GM12878 (cell line): ENCODE measurements at regions not wholly inside any gene's neighbourhood (a gene's known extent, or its start where the extent isn't known, plus 50 kb on each side); places are given as distances from the start of the nearest gene placed in this dataset.

Source experiments
- ATAC-seq: fragments of 200-7000 bp; cut with Tn5 transposase; 3 replicates; pipeline ENCODE4 v1.9.1; 2020; ENCODE audit warnings: mild to moderate bottlenecking, moderate library complexity
- BruUV-seq: library from RNA; stranded (reverse); fragments of 400-500 nt; replicated peaks from 2 replicates; lab custom pipeline; 2021; lab: Mats Ljungman, UMichigan
- CTCF ChIA-PET: fragments of 300-600 bp; sonication (Branson Sonifier 250); formaldehyde crosslinking; extraction: SDS; loops from one replicate; lab custom pipeline; 2021; ENCODE audit warnings: inconsistent platforms; lab: Yijun Ruan, JAX
- POLR2A ChIA-PET: fragments of 350-600 bp; formaldehyde crosslinking; extraction: SDS; loops from one replicate; lab custom pipeline; 2021; ENCODE audit warnings: inconsistent platforms; lab: Charles Lee
- RAD21 ChIA-PET: fragments of 300-600 bp; sonication (Branson Sonifier 250); formaldehyde crosslinking; loops from one replicate; lab custom pipeline; 2023; ENCODE audit warnings: antibody characterized with exemption; ENCODE audit not compliant: unreplicated experiment; lab: Charles Lee
- SMC1A ChIA-PET: fragments of 300-600 bp; sonication (Branson Sonifier 250); formaldehyde crosslinking; loops from one replicate; lab custom pipeline; 2023; ENCODE audit not compliant: unreplicated experiment, uncharacterized antibody; lab: Charles Lee
- DNase-seq: peaks from one replicate; pipeline ENCODE4 v3.0.0-alpha.2; 2011; ENCODE audit warnings: low read depth, low spot score
- FAIRE-seq: peaks from 3 replicates; lab custom pipeline; 2011; peaks lifted over from hg19 to GRCh38; lab: Jason Lieb, UNC
- H2AFZ ChIP-seq: 2 replicates; pipeline ENCODE4 v1.6.0; 2011; ENCODE audit warnings: low read depth, low read length, control low read depth; ENCODE audit not compliant: control insufficient read depth
- H3K27ac ChIP-seq: 2 replicates; pipeline ENCODE4 v1.5.1; 2011; ENCODE audit warnings: control low read depth; ENCODE audit not compliant: control insufficient read depth, insufficient read depth
- H3K27me3 ChIP-seq, 2 experiments: replicated peaks in 1 of 2; 2 replicates each; pipeline versions ENCODE4 v1.6.0 to v1.6.1; 2011; ENCODE audit warnings: low read length in 1 of 2; ENCODE audit not compliant: control insufficient read depth in 2 of 2, insufficient read depth in 2 of 2
- H3K36me3 ChIP-seq, 2 experiments: 2 replicates each; pipeline ENCODE4 v1.5.1; 2011; ENCODE audit warnings: low read length in 1 of 2; ENCODE audit not compliant: control insufficient read depth in 2 of 2, insufficient read depth in 2 of 2
- H3K4me1 ChIP-seq: 2 replicates; pipeline ENCODE4 v1.6.1; 2011; ENCODE audit warnings: mild to moderate bottlenecking, low read length, moderate library complexity, mixed read lengths; ENCODE audit not compliant: control insufficient read depth, insufficient read depth
- H3K4me2 ChIP-seq: 2 replicates; pipeline ENCODE4 v1.6.0; 2011; ENCODE audit warnings: control low read depth; ENCODE audit not compliant: control insufficient read depth, insufficient read depth
- H3K4me3 ChIP-seq: fragments of 200-600 bp; sonication (generic); 2 replicates; pipeline ENCODE4 v1.5.1; 2016
- H3K79me2 ChIP-seq: 2 replicates; pipeline ENCODE4 v1.6.0; 2011; ENCODE audit warnings: low read length; ENCODE audit not compliant: control insufficient read depth, insufficient read depth
- H3K9ac ChIP-seq: 2 replicates; pipeline ENCODE4 v1.8.0; 2011; ENCODE audit warnings: low read length, control low read depth, mixed read lengths; ENCODE audit not compliant: control insufficient read depth, insufficient read depth
- H3K9me3 ChIP-seq: replicated peaks from 3 replicates; pipeline ENCODE4 v1.5.1; 2011; ENCODE audit warnings: mild to moderate bottlenecking, low read length; ENCODE audit not compliant: control insufficient read depth, insufficient read depth
- H4K20me1 ChIP-seq: 2 replicates; pipeline ENCODE4 v1.6.0; 2011; ENCODE audit not compliant: control insufficient read depth, insufficient read depth
- BHLHE40 ChIP-seq, 2 experiments: fragments of 450-650 bp in 1 of 2; IDR thresholded peaks; 2 replicates each; pipeline ENCODE4 v1.6.1; 2011 to 2017; ENCODE audit warnings: low read depth in 2 of 2, borderline replicate concordance in 1 of 2, improper control_type of control experiment in 1 of 2, low read length in 1 of 2, mild to moderate bottlenecking in 1 of 2
- CREB1 ChIP-seq: IDR thresholded peaks from 2 replicates; pipeline ENCODE4 v1.6.1; 2012; ENCODE audit warnings: low read depth, mild to moderate bottlenecking, inconsistent platforms
- FOS ChIP-seq: IDR thresholded peaks from 3 replicates; pipeline ENCODE4 v1.6.1; 2011; ENCODE audit warnings: borderline replicate concordance; ENCODE audit not compliant: insufficient read length; ENCODE audit errors: extremely low read depth
- KLF5 ChIP-seq: fragments of 450-650 bp; IDR thresholded peaks from 2 replicates; pipeline ENCODE4 v1.6.1; 2014; ENCODE audit warnings: mild to moderate bottlenecking; ENCODE audit not compliant: partially characterized antibody
- MEF2B ChIP-seq: fragments of 450-650 bp; IDR thresholded peaks from 2 replicates; pipeline ENCODE4 v1.6.1; 2018; ENCODE audit warnings: mild to moderate bottlenecking, moderate library complexity; ENCODE audit not compliant: partially characterized antibody, poor library complexity, severe bottlenecking
- MXI1 ChIP-seq: fragments of 150-350 bp; IDR thresholded peaks from 2 replicates; pipeline ENCODE4 v1.6.1; 2011; ENCODE audit warnings: low read depth, mild to moderate bottlenecking, inconsistent platforms, low read length, improper control_type of control experiment
- WGBS: methylation state at CpG from one replicate; pipeline ENCODE4 v1.1.6; 2016; ENCODE audit warnings: low lambda C conversion rate; ENCODE audit not compliant: insufficient replicate concordance, insufficient coverage; ENCODE audit errors: missing lambda C conversion rate; 5-methylcytosine and 5-hydroxymethylcytosine counted together
- in situ Hi-C: fragments of 300-500 bp; cut with MboI; formaldehyde crosslinking; loops from 9 replicates; pipeline ENCODE4 v1.14.3; 2018; ENCODE audit warnings: mixed read lengths
- intact Hi-C: fragments of 100-400 bp; cut with micrococcal nuclease; formaldehyde crosslinking; loops from one replicate; pipeline ENCODE4 v1.14.2; 2022; ENCODE audit not compliant: unreplicated experiment
- TF ChIP-seq, protein P1 (sequence below): fragments of 450-650 bp; IDR thresholded peaks from 2 replicates; pipeline ENCODE4 v1.6.1; 2017; ENCODE audit warnings: mild to moderate bottlenecking, low read depth, inconsistent platforms; ENCODE audit not compliant: poor library complexity, severe bottlenecking
- TF ChIP-seq, protein P2 (sequence below): fragments of 450-650 bp; IDR thresholded peaks from 2 replicates; pipeline ENCODE4 v1.6.1; 2018; ENCODE audit warnings: mild to moderate bottlenecking, low read depth, moderate library complexity; ENCODE audit not compliant: partially characterized antibody

DNA sequence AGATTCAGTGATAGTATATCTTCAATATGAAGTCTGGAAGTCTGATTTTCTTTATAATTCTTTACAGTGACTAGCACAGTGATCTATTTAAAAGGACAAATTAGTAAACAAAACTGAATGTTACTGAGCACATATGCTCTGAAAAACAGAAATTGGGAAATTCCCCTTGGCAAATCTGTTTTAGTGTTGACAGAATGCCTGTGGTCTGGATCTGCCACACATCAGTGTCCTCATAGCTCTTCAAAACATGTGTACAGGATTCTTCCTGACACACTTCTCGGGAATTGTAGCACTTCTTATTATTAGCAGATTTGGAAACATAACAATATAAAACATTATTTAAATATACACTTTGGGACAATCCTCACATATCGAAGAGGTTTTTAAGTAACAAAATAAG, 354.3 kb downstream of the COL12A1 start (continued):
- no peak for TF ChIP-seq FOS

DNA sequence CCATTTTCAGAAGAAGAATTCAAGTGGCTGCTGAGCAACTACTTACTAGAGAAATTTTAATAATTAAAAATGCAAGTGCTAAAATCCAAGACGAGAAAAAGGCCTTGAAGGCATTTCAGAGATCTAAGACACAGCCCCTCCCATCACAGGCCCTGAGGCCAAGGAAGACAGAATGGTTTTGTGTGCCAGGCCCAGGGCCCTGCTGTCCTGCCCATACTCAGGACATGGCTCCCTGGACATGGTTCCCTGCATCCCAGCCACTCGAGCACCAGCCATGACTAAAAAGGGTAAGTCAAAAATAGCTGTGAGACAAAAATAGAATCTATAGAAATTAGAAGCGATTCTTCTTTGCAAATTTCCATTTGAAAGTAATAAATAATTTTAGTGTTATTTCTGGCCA, 364.9 kb downstream of the COL12A1 start:
- Histone ChIP-seq H3K9me3 (no peaks in the 10 kb centered on the region), H3K4me3 (no peak overlapping the region), H3K9ac (no peak overlapping the region), H3K36me3 (no peaks in the 10 kb centered on the region), H2AFZ (no peak overlapping the region), H3K79me2 (no peaks in the 10 kb centered on the region), H3K27ac (no peak overlapping the region), H3K4me2 (no peak overlapping the region), H3K4me1 (no peaks in the 10 kb centered on the region), H3K27me3 (no peaks in the 10 kb centered on the region), H4K20me1 (no peaks in the 10 kb centered on the region)
- ATAC-seq = no peak
- no TSS peak for BruUV-seq
- ChIA-PET SMC1A (no interaction called here), POLR2A (no interaction called here), CTCF (interaction anchor here (1.0 kb wide), 1 partner anchor 13 kb away, joined by 3 read pairs; no protein-coding TSS in a partner anchor), RAD21 (no interaction called here)
- intact Hi-C loops = no loop called here
- in situ Hi-C loops = no loop called here
- no peak for DNase-seq
- TF ChIP-seq MEF2B = no peak
- WGBS = 0% methylated on average over 3 of the region's 3 CpGs
- FAIRE-seq = no peak

DNA sequence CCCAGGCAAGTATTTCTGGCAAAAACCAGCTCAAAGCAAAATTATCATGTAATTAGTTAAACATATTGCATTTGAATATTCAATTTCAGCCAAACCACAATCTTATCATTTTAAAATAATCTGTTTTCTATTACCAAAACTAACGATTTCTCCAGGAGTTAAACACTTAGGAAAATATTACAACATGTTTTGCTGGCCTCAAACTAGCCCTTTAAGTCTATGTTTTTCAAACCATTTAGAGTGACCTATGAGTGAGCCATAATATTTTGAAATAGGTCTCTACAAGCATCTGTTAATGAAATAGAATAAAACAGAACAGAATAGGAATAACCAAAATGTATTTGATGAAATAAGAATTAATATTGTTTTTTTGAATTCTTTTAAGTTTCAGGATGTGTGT, 370.9 kb downstream of the COL12A1 start:
- POLR2A ChIA-PET = no interaction called here
- in situ Hi-C loops = no loop called here
- DNase-seq = no peak
- WGBS = 0% methylated on average over 1 of the region's 1 CpG
- no peak for FAIRE-seq
- Histone ChIP-seq H3K4me2 (no peak overlapping the region), H3K4me1 (no peaks in the 10 kb centered on the region), H3K27ac (no peak overlapping the region), H3K36me3 (no peaks in the 10 kb centered on the region), H2AFZ (no peak overlapping the region), H3K27me3 (no peaks in the 10 kb centered on the region), H3K79me2 (no peaks in the 10 kb centered on the region), H3K9me3 (no peaks in the 10 kb centered on the region), H3K4me3 (no peak overlapping the region), H4K20me1 (no peaks in the 10 kb centered on the region), H3K9ac (no peak overlapping the region)
- CTCF ChIA-PET = no interaction called here
- intact Hi-C loops = no loop called here
- SMC1A ChIA-PET = no interaction called here
- RAD21 ChIA-PET = no interaction called here
- ATAC-seq = no peak
- BruUV-seq = no TSS peak
- TF ChIP-seq KLF5 (no peak), MXI1 (no peak), BHLHE40 (IDR thresholded peaks at IDR 0.05; ENCODE audit: borderline replicate concordance in 1 of 2, low read depth in 2 of 2, low read length in 1 of 2) (no peak), CREB1 (no peak)
- TF ChIP-seq, protein P1, sequence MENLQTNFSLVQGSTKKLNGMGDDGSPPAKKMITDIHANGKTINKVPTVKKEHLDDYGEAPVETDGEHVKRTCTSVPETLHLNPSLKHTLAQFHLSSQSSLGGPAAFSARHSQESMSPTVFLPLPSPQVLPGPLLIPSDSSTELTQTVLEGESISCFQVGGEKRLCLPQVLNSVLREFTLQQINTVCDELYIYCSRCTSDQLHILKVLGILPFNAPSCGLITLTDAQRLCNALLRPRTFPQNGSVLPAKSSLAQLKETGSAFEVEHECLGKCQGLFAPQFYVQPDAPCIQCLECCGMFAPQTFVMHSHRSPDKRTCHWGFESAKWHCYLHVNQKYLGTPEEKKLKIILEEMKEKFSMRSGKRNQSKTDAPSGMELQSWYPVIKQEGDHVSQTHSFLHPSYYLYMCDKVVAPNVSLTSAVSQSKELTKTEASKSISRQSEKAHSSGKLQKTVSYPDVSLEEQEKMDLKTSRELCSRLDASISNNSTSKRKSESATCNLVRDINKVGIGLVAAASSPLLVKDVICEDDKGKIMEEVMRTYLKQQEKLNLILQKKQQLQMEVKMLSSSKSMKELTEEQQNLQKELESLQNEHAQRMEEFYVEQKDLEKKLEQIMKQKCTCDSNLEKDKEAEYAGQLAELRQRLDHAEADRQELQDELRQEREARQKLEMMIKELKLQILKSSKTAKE = no peak
- TF ChIP-seq, protein P2, sequence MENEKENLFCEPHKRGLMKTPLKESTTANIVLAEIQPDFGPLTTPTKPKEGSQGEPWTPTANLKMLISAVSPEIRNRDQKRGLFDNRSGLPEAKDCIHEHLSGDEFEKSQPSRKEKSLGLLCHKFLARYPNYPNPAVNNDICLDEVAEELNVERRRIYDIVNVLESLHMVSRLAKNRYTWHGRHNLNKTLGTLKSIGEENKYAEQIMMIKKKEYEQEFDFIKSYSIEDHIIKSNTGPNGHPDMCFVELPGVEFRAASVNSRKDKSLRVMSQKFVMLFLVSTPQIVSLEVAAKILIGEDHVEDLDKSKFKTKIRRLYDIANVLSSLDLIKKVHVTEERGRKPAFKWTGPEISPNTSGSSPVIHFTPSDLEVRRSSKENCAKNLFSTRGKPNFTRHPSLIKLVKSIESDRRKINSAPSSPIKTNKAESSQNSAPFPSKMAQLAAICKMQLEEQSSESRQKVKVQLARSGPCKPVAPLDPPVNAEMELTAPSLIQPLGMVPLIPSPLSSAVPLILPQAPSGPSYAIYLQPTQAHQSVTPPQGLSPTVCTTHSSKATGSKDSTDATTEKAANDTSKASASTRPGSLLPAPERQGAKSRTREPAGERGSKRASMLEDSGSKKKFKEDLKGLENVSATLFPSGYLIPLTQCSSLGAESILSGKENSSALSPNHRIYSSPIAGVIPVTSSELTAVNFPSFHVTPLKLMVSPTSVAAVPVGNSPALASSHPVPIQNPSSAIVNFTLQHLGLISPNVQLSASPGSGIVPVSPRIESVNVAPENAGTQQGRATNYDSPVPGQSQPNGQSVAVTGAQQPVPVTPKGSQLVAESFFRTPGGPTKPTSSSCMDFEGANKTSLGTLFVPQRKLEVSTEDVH = no peak
